ENCODE measurements at regions not wholly inside any gene's neighbourhood (a gene's known extent, or its start where the extent isn't known, plus 50 kb on each side); places are given as distances from the start of the nearest gene placed in this dataset.

GRCh38 chr18:23388357-23388756, 64.7 kb upstream of the RIOK3 start:
- no peak for DNase-seq

GRCh38 chr18:23391156-23391555, 61.9 kb upstream of the RIOK3 start:
- DNase-seq: no peak

GRCh38 chr18:23397907-23398306, 55.2 kb upstream of the RIOK3 start:
- DNase-seq: no peak

GRCh38 chr18:23398401-23398800, 54.7 kb upstream of the RIOK3 start:
- DNase-seq: no peak

- no peak for DNase-seq
Measured at GRCh38 chr18:23399067-23399466, 54.0 kb upstream of the RIOK3 start.

- DNase-seq: no peak
Measured at GRCh38 chr18:23400918-23401317, 52.2 kb upstream of the RIOK3 start.

- no peak for DNase-seq
Measured at GRCh38 chr18:23401400-23402347, 51.4 kb upstream of the RIOK3 start.
